NOMO-1 treated with DMSO at 0.1 percent for 48 hours (cell line): ENCODE measurements at regions not wholly inside any gene's neighbourhood (a gene's known extent, or its start where the extent isn't known, plus 50 kb on each side); places are given as distances from the start of the nearest gene placed in this dataset.
A peak's percentile ranks its signal among the peaks of the same experiment; 100 is the strongest.

Experiments used
- DNase-seq: peaks from one replicate; lab custom pipeline; 2025; ENCODE audit not compliant: unreplicated experiment; lab: John Stamatoyannopoulos, UW

DNA sequence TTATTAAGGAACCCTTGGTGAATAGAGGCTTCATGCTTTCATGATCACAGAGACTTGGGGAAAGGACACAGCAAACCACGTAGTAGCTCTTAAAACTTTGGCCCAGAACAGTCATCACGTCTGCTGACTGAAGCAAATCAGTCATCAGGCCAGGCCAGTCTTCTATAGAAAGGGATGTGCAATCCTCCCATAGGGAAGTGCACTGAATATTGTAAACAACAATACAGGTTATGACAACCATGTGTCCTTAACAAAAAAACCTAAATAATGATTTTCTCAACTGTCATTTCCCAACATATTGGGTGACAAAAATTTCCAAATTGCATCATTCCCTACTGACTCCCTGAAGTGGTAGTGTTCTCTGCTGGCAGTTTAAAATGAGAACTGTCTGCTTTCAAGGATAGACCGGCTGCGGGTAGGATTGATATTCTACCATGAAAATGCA is 388.2 kb upstream of the CITED2 start:
- DNase-seq = peak; percentile 33

DNA sequence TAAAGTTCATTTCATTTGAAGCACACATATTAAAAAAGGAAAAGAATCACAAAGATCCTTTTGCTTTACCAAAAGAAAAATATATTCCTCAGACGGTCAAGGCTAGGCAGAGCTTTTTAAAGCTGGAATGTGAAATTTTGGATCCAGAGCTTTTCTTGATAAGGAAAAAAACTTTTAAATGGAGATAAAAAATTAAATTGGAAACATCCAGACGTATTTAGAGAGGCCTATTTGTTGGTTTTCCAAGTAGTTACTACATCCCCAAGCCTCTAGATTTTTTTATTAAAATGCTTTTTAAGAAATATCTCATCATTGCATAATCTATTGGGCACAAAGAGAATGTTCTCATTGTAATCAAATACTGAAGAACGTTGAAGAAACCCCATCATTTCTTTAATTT is 385.7 kb upstream of the CITED2 start:
- no peak for DNase-seq

DNA sequence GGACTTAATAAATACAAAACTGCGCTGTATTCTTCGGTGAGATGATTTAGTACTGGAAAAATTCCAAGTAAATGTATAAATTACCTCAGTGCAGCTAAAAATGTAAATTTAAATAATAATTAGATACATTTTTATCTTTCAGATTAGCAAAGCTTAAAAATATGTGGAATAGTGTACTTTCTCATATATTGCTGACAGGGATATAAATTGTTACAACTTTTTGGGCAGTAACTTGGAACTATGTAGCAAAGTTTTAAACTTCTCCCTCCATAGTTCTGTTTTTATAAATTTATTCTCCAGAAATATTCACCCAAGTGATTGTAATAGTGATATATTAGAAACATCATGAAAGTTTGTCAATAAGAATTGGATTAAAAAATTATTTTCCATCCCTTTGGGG is 384.6 kb upstream of the CITED2 start:
- no peak for DNase-seq

DNA sequence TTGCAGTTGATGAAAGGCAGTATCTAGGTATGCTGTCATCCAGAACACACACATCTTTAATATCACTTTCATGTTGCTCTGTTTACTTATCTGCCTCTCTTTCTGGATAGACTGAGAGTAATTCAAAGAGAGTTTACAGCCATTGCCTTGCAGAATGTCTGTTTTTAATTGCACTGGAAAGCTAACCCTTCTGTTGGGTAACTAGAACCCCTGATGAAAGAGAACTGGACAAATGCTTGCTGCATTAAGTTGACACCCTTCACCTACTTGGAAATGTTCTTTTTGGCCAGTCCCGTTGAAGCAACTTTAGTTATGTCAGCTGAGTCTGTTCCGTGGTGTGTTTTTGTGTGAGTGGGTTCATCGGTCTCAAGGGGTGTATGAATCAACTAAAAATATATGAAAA is 383.8 kb upstream of the CITED2 start:
- DNase-seq = no peak

DNA sequence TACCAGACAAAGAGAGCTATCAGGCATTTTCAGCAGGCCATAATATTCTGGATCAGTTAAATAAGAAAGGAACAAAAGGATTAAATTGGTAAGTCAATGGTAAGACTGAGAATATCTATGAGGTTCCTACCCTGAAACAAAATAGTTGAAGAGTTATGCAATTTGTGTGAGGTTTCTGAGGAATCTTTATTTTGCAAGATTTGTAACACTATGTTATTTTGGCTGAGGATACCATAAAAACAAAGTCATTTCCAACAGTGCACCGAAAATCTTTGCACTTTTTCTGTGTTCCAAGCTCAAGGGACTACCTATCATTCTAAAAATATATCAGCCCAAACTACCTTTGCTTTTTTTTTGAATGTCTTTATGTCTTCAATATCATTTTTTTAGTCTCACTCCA is 383.3 kb upstream of the CITED2 start:
- peak; percentile 11 for DNase-seq

DNA sequence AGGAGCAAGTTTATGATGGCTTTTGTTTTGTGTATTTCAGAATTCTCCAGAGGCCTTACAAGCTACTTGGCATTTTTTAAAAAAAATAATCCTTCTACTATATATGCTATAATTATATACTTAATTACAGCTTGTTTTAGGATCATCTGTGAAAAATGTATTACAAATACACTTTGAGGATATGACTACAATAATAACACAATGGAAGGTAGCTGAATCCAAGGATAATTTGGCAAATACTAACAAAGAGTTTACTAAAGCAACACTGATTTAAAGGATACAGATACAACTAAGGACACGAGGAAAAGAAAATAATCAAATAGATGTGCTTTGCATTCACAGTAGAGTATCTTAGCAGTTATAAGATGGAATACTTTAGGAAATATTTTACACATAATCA is 381.9 kb upstream of the CITED2 start:
- no peak for DNase-seq

DNA sequence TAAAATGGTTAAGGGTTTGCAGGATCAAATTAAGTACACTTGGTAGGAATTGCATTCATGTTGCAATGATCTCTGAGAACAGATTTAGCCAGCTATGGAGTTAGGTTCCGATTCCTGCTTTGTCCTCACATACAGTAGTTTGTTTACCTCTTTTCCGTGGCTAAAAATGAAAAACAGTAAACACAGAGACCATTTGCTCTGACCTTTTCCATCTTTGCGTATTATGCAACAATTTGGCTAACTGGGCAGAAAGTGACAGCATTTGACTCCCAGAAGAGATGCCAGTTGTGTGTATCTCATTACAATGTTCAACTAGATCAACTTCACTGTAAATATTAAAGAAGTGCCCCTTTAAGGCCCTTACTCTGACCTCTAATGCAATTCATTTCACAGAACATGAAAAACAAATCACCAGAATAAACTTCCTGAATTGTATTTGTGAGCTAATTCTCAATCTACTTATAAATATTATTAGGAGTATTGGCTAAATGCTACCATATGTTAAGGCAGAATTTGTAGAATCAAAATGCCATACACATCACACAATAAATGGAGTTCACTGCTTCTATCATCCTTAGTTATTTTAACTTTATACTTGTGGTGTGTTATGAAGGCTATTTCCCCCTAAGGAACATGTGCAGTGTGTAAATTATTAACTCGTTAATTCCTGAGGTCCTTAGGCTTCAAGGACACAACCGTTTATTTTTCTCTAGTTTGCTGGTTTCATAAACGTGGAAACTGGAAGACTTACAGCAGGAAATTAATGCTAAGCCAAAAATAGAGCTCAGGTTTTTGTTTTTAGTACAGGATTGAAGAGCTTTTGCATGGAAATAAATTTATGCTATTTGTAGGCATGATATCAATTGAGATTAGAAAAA is 380.7 kb upstream of the CITED2 start:
- DNase-seq = no peak

DNA sequence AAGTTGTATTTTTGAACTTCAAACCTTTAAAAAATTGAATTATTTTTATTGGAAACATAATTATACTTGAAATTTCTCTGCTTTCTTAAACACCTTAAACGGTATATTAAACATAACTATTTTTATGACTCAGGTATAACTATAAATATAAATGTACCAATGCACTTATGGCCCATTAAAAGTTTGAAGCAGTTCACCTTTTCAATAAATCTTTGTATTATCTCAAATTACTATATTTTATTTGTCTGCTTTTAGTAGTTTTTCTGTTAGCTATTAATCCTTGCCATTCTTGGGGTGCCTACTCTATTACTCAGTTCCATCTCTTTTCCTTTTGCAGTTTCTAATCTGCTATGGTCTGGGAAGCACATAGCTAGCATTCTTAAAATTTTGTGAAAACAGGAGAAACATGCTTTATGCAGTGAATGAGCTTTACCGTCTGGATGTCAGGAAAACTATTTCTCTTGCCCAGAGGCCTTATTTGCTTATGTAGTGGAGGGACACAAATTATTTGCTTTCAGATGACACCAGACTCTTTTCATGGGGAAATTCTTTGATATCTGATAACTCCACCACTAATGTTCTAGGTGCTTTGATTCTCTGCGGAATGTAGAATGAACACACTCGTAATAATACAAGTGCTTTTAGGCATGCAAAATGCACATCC is 378.9 kb upstream of the CITED2 start:
- no peak for DNase-seq

DNA sequence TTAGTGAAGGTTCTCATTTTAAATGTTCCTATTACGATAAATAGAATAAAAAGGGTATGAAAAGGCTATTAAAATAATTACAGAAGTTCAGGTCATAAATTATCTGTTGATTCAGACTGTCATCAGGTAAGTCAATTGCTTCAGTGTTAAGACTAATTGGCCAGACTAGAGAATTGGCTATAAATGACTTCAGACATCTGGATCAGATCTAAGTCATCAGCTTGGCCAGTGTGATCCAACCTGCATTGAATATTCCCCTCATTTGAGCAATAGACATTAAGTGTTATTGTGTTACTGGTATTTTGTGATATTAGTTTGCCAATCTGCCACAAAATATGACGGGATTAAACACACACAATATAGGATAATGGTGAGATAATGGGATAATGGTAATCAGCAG is 377.6 kb upstream of the CITED2 start:
- DNase-seq = no peak

DNA sequence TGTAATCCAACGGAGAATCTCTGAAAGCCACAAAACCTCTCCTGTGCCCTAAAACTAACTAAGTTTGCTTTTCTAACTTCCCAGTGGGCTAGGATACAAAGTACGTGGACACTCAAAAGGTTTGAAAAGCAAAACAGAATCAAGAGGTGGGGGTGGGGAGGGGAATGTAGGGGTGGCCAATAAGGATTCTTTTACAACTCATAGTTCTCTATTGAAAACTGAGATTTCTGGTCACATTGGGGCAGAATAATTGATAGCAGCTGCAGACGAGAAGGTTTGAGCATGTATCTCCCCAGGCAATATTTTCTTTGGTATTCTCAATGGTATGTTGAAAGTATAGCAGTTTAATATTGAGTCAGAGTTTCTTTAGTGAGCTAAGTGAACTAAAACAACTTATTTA is 376.7 kb upstream of the CITED2 start:
- DNase-seq = no peak

DNA sequence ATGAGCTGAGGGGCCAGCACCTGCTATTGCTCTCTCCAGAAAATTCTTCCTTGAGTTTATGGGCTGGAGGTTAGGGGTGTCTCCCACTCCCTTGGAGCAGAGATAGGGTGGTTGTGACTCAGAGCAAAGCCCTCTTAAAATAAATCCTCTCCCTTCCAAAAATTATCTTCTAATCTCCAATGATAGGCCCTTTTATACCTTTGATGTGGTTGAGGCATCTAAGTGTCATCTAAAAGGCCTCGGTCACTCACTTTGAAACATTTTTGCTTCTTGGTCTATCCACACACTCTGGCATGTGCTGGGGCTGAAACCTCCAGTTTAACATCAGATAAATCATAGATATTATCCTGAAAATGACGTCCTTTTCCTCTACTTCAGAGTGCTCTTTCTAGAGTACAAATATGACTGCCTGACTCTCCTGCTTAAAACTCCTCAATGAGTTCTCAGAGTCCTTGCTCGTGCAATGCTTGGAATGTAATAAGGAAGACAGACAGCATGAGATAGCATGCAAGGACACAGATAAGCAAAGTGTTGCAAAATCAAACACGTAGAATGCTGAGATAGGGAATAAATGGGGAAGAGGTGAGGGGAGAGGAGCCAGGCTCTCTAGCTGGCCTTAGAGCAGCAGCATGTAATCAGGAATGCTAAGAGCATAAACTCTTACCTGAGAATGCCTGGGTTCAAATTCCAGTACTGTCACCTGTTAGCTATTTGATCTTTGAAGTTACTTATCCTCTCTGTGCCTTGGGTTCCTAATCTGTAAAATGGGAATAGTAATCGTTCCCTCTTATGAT is 374.1 kb upstream of the CITED2 start:
- no peak for DNase-seq

DNA sequence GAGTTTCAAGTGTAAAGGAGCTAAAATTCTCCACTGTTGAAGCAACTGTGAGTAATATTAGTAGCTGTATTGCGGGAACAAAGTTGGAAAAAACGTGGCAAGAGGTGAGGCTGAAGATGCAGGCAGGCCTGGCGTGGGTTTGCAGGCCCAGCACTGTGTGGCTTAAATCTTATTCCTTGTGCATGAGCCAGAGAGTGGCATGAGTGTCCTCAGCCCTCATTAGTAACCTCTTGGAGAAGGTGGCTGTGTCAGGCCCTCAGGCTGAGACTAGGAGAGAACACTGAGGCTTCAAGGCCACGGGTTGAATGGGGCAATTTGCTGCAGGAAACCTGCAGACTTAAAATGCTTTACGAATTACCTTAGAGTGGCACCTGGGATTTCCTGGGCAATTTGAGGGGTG is 372.7 kb upstream of the CITED2 start:
- no peak for DNase-seq

DNA sequence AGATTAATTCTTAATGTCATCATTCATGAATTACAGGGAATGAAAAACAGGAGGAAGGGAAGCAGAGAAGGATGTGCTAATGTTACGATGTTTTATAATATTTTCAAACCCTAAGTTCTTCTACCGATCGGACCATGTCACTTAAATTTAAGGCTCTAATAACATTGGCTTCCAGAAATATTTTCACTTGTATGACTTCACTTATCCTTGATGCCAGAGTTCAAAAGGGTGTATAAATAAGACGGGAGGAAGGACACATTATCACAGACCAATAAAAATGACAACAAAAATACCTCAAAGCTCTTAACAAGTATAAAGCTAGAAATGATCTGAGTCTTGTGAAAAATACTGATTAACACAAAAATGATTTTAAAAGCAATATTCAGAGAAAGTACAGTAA is 370.4 kb upstream of the CITED2 start:
- DNase-seq = no peak

DNA sequence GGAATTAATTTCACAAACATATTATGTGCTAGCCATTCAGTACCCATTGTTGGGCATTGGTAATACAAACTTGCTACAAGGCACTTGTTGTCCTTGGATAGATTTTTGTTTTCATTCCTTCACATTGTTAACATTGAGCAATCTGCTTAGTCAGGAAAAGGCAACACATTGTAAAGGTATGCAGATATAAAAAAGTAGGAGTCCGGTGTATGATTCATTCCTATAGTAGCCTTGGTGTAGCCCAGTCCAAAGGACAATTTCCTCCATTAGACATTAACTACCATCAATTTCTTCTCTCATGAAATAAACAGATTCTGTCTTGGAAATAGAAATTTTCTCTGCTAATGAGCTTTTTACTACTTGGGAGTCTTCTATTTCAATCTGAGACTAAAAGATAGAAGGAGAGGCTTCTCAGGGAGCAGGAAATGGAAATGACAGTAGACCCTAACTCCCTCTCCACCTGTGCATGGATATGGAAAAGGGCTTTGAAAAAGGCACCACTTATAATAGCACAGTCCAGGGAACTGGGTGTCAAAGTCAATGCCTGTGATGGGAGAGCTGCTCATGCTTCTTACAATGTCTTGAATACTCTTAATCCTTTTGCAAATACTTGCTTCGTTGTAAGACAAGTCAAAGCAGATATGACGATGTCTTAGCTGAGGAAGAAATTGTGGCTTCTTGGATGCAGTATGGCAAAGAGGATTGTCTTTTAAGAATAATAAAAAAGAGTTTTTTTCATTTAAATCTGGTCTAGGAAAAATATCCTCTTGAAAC is 369.4 kb upstream of the CITED2 start:
- no peak for DNase-seq

DNA sequence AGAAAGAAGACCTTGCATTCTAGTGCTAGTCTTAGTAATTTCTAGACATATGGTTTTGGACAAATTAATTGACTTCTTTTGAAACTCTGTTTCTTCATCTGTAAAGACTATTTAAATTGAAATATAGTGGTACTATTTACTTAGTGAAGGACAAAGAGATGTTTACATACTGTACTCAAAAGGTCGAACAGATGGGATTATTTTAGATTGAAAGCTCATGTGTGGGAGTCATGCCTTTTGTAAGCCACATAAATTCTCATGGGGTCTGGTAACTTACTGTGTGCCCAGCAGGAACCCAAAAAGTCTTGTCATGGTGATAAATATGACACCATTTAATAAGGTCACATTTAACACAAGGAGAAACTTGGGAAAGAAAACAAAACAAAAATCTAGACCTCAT is 368.2 kb upstream of the CITED2 start:
- no peak for DNase-seq

DNA sequence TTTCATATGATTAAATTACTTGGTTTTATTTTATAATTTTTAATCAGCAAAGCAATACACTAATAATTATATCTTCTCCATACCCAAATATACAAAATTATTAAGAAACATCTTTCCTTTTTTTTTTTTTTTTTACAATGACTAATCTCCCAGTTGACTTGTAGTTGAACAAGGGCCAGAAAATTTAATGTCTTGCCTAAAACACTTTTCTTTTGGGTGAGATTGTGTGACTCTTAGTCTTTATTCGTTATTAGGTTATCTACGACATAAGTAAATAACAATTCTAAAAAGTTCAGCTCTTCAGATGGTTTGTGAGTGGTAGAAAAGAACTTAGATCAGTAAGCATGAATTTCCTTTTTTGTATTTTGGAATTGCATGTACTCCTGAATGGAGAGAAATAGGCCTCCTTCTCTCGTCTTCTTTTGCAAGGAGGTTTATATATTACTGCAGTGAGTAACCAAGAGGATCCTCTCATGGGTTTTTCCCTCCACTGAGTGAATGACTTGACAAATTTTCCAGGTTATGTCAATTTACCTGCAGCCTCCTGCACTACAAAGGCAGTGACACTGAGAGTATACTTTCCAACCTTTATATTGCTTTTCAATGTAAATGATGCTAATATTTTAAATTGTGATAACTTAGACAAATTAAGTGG is 364.5 kb upstream of the CITED2 start:
- DNase-seq = no peak

DNA sequence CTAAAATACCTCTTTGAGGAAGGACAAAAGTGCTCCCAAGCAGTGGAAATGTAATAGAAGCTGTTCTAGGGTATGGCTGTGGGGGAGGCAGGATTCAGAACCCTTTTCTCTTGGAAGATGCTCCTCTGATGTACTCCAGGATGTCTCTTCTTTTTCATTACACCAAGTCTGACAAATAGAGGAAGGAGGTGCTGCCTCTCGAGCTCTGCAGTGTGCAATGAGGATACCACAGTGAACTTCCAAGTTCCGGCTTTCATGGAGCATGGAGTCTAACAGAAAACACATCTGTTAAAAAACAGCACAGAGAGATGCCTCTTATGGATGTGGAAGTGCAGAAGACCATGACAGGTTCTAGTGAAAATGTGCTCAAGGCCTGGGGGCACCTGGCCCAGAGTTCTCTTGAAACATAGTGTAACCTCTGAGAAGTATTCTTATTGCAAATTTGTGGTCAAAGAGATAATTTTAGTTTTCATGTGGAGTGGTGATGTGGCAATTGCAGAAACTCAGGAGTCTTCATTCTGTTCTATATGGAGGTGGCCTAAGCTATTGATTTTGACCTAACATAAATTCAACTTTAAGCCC is 362.0 kb upstream of the CITED2 start:
- peak; percentile 72 for DNase-seq

DNA sequence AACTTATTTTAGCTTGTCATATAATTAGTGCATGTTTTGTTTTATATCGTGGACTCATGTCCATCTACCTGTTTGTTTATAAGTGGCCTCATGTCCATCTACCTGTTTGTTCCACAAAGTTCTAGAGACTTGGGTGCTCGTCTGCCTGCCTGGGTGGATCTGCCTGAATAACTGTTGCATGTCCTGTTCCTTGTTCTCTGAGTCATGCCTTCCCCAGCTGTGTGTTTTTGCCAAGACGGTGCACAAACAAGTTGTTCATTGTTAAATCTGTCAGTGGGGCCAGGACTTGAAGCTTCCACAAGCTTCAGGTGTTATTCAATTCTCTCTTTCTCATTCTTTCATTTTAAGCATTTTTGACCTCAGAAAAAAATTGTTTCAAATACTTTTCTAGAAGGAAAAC is 358.0 kb upstream of the CITED2 start:
- no peak for DNase-seq

DNA sequence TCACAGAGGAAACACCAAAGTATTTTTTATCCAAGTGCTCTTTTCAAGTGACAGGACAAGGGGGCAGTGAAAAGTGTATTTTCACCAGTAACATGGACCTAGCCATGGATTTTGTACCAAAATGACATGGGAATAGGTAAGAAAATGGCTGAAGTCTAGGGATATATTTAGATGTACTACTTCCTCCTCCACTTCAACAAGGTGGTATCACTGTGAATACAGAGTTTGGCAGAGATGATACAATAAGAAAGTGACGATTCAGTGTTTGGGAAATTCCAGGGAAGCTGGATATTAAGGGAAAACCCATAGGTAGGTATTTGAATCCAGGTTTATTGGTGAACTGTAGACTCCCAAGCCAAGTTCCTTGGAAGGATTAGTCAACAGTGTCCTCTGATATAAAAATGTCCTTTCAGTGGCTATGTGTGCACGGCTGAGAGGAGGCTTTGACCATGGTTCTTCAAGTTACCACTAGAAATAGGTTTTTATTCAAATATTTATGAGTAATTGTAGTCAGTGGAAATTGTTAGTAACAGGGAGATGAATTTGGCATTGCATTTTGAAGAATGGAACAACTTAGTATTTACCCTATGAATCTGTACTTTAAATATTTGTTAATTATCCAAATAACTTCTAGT is 356.0 kb upstream of the CITED2 start:
- DNase-seq = no peak
